SK-N-SH (cell line): ENCODE measurements at regions not wholly inside any gene's neighbourhood (a gene's known extent, or its start where the extent isn't known, plus 50 kb on each side); places are given as distances from the start of the nearest gene placed in this dataset.

ENCODE experiments used
- EP300 ChIP-seq, 2 experiments: IDR thresholded peaks; 2 replicates each; pipeline versions ENCODE4 v1.4.0 to v1.6.1; 2012; ENCODE audit warnings: borderline replicate concordance in 1 of 2, low read depth in 1 of 2, low read length in 1 of 2
- EZH2phosphoT487 ChIP-seq: fragments of 200-600 bp; sonication (generic); IDR thresholded peaks from 2 replicates; pipeline ENCODE4 v1.6.1; 2017; ENCODE audit warnings: low read depth, mixed run types, mild to moderate bottlenecking, antibody characterized with exemption, moderate library complexity, borderline replicate concordance
- FOXM1 ChIP-seq: IDR thresholded peaks from 2 replicates; pipeline ENCODE4 v1.4.0; 2012; ENCODE audit warnings: low read depth, mild to moderate bottlenecking
- MXI1 ChIP-seq: IDR thresholded peaks from 2 replicates; pipeline ENCODE4 v1.6.1; 2012; ENCODE audit warnings: mild to moderate bottlenecking, low read depth, low read length, improper control_type of control experiment
- NRF1 ChIP-seq: IDR thresholded peaks from 2 replicates; pipeline ENCODE4 v1.6.1; 2012; ENCODE audit warnings: low read depth, mild to moderate bottlenecking, low read length
- POLR2AphosphoS5 ChIP-seq: IDR thresholded peaks from 2 replicates; pipeline ENCODE4 v1.6.1; 2012; ENCODE audit warnings: low read depth, low read length
- RFX5 ChIP-seq: IDR thresholded peaks from 2 replicates; pipeline ENCODE4 v1.6.1; 2012; ENCODE audit warnings: mild to moderate bottlenecking, improper control_type of control experiment, low read length
- YY1 ChIP-seq: IDR thresholded peaks from 2 replicates; pipeline ENCODE4 v1.4.0; 2012; ENCODE audit warnings: low read depth, mild to moderate bottlenecking
- TF ChIP-seq, protein P1 (sequence below): fragments of 200-600 bp; sonication (generic); IDR thresholded peaks from 2 replicates; pipeline ENCODE4 v1.6.1; 2017; ENCODE audit warnings: antibody characterized with exemption, mild to moderate bottlenecking, moderate library complexity
- TF ChIP-seq, protein P2 (sequence below): IDR thresholded peaks from 2 replicates; pipeline ENCODE4 v1.4.0; 2012; ENCODE audit warnings: low read depth

DNA sequence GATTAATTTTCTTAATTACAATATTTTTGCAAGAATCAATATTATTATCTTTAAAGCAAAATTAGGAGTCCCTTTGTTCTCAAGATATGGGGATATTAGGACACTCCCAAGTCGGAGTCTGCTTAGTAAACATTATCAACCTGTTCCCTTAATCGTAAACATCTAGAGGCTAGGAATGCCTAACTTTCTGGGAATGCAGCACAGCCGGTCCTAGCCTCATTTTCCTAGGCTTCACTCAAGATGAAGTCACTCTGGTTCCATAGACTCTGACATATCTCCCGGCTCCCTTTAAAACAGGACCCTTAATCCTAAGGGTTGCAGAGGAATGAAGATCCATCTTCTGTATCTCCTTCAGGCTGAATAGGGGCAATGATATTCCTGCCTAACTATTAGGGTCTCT is 367.6 kb downstream of the GPM6A start:
- TF ChIP-seq, protein P1, sequence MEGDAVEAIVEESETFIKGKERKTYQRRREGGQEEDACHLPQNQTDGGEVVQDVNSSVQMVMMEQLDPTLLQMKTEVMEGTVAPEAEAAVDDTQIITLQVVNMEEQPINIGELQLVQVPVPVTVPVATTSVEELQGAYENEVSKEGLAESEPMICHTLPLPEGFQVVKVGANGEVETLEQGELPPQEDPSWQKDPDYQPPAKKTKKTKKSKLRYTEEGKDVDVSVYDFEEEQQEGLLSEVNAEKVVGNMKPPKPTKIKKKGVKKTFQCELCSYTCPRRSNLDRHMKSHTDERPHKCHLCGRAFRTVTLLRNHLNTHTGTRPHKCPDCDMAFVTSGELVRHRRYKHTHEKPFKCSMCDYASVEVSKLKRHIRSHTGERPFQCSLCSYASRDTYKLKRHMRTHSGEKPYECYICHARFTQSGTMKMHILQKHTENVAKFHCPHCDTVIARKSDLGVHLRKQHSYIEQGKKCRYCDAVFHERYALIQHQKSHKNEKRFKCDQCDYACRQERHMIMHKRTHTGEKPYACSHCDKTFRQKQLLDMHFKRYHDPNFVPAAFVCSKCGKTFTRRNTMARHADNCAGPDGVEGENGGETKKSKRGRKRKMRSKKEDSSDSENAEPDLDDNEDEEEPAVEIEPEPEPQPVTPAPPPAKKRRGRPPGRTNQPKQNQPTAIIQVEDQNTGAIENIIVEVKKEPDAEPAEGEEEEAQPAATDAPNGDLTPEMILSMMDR = no peak
- TF ChIP-seq FOXM1 = no peak
- TF ChIP-seq EZH2phosphoT487 = no peak
- TF ChIP-seq EP300 (IDR thresholded peaks at IDR 0.05; ENCODE audit: borderline replicate concordance in 1 of 2, low read depth in 1 of 2, low read length in 1 of 2) = no peak
- TF ChIP-seq POLR2AphosphoS5 = no peak
- TF ChIP-seq RFX5 = no peak
- TF ChIP-seq, protein P2, sequence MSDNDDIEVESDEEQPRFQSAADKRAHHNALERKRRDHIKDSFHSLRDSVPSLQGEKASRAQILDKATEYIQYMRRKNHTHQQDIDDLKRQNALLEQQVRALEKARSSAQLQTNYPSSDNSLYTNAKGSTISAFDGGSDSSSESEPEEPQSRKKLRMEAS = no peak
- TF ChIP-seq MXI1 = no peak
- TF ChIP-seq YY1 = no peak
- no peak for TF ChIP-seq NRF1
